ENCODE measurements at regions not wholly inside any gene's neighbourhood (a gene's known extent, or its start where the extent isn't known, plus 50 kb on each side); places are given as distances from the start of the nearest gene placed in this dataset.

DNA sequence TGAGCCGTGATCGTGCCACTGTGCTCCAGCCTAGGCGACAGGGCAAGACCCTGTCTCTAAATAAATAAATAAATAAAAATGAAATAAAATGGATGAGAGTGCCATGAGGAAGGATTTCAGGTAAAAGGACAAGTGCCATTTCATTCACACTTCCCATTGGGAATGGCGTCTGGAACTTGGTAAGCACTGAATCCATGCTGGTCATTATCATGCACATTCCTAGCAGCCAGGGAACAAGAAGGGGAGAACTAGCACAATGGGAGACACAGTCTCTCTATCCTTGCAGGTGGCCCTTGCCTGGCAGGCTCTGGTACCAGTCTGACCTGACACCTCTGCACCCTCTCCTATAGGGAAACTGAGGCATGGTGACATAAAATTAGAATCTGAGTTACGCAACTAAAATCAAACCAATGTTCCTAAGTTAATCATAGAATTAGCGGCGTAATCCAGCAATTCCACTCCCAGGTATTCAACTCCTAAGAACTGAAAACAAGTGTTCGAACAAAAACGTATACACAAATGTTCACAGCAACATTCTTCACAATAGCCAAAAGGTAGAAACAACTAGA is 70.8 kb upstream of the MFGE8 start (continued):
- TF ChIP-seq, protein P1, sequence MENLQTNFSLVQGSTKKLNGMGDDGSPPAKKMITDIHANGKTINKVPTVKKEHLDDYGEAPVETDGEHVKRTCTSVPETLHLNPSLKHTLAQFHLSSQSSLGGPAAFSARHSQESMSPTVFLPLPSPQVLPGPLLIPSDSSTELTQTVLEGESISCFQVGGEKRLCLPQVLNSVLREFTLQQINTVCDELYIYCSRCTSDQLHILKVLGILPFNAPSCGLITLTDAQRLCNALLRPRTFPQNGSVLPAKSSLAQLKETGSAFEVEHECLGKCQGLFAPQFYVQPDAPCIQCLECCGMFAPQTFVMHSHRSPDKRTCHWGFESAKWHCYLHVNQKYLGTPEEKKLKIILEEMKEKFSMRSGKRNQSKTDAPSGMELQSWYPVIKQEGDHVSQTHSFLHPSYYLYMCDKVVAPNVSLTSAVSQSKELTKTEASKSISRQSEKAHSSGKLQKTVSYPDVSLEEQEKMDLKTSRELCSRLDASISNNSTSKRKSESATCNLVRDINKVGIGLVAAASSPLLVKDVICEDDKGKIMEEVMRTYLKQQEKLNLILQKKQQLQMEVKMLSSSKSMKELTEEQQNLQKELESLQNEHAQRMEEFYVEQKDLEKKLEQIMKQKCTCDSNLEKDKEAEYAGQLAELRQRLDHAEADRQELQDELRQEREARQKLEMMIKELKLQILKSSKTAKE (CRISPR knock-in tag; IDR thresholded peaks at IDR 0.05; ENCODE audit: borderline replicate concordance), result no peak
- TF ChIP-seq, protein P2, sequence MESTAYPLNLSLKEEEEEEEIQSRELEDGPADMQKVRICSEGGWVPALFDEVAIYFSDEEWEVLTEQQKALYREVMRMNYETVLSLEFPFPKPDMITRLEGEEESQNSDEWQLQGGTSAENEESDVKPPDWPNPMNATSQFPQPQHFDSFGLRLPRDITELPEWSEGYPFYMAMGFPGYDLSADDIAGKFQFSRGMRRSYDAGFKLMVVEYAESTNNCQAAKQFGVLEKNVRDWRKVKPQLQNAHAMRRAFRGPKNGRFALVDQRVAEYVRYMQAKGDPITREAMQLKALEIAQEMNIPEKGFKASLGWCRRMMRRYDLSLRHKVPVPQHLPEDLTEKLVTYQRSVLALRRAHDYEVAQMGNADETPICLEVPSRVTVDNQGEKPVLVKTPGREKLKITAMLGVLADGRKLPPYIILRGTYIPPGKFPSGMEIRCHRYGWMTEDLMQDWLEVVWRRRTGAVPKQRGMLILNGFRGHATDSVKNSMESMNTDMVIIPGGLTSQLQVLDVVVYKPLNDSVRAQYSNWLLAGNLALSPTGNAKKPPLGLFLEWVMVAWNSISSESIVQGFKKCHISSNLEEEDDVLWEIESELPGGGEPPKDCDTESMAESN (CRISPR knock-in tag; conservative IDR thresholded peaks at IDR 0.05), result no peak
- TF ChIP-seq, protein P3, sequence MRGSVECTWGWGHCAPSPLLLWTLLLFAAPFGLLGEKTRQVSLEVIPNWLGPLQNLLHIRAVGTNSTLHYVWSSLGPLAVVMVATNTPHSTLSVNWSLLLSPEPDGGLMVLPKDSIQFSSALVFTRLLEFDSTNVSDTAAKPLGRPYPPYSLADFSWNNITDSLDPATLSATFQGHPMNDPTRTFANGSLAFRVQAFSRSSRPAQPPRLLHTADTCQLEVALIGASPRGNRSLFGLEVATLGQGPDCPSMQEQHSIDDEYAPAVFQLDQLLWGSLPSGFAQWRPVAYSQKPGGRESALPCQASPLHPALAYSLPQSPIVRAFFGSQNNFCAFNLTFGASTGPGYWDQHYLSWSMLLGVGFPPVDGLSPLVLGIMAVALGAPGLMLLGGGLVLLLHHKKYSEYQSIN (CRISPR knock-in tag; IDR thresholded peaks at IDR 0.05; ENCODE audit: borderline replicate concordance), result no peak
- TF ChIP-seq ZNF264 (CRISPR knock-in tag; IDR thresholded peaks at IDR 0.05), result no peak

DNA sequence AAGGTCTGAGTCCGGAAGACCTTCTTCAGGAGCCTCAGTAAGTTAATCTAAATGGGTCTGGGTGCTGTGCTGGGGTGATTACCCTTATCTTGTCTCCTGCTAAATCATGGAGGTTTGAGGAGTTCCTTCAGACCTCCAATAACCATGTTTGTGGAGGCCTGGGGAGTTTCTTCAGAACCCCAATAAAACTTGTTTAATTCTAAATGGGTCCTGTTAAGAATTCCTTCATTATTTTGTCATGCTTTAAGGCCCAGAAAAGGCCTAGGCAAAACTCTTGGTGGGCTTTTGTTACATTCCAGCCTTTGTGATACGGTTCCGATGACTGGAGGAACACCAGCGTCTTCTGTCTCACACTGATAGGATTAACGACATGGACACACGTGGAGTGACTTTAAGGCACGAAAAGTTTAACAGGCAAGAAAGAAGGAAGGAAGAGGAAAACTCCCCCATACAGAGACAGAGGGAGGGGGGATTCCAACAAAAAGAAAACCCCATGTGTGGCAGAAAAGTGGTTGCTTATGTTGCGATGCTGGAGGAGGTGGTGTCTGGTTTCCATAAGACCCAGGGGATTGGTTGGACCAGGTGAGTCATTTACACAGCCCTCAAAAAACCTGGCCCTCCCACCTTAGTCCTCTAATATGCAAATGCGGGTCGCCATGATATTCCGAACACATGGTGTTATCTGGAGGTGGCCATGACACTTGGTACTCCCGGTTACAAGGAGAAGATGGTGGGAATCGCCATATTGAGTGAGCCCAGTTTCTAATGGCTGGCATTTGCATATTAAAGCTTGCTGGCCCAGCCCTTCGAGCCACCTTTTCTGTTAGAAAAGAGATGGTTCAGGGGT is 72.6 kb upstream of the MFGE8 start:
- H2AFZ ChIP-seq (ENCODE audit: low read length), result no peak overlapping the region
- ATAC-seq, result no peak
- POLR2A ChIA-PET, result no interaction called here

More for the DNA sequence above, 72.6 kb upstream of the MFGE8 start:
- no TSS peak for BruUV-seq (replicated peaks)
- Histone ChIP-seq H3K27me3 (ENCODE audit: control insufficient read depth in 1 of 2, insufficient read depth in 2 of 2, low read length in 2 of 2) (peaks cover 0 to 8% of the 10 kb centered on the region in 2 experiments; a peak in 1 of 5 replicates), H3K4me1 (ENCODE audit: insufficient read depth, low read length) (peaks cover 30% of the 10 kb centered on the region), H3K79me2 (ENCODE audit: insufficient read depth, low read length) (no peaks in the 10 kb centered on the region), H3K4me2 (ENCODE audit: low read depth, low read length) (no peak overlapping the region), H3K9ac (ENCODE audit: insufficient read depth, low read depth, low read length) (no peak overlapping the region), H3K9me3 (ENCODE audit: low read length) (no peaks in the 10 kb centered on the region), H3K4me3 (replicated peaks in 1 of 3; ENCODE audit: insufficient read depth in 1 of 3, low read depth in 2 of 3, low read length in 3 of 3) (no peak overlapping the region), H3K27ac (ENCODE audit: extremely low read length, insufficient read depth, low read length) (no peak overlapping the region), H4K20me1 (ENCODE audit: insufficient read depth, low read length) (no peaks in the 10 kb centered on the region), H3K36me3 (replicated peaks in 1 of 2; ENCODE audit: control insufficient read depth in 1 of 2, insufficient read depth in 2 of 2, low read length in 2 of 2) (no peaks in the 10 kb centered on the region)
- no peak for FAIRE-seq
- 75% methylated on average over 14 of the region's 14 CpGs for WGBS (ENCODE audit: low lambda C conversion rate)
- in situ Hi-C loops (cut with HindIII; ENCODE audit: extremely low pct_ligation_motif_present, low pct_unique_long_range_greater_than_20kb), result no loop called here
- CTCF ChIA-PET (ENCODE audit: low intra/inter-chr PET ratio, low total read pairs), result no interaction called here
- intact Hi-C loops (cut with micrococcal nuclease; ENCODE audit: unreplicated experiment), result no loop called here
- TF ChIP-seq ZFP90 (CRISPR knock-in tag; IDR thresholded peaks at IDR 0.05; ENCODE audit: borderline replicate concordance) (no peak), SAP130 (CRISPR knock-in tag; IDR thresholded peaks at IDR 0.05; ENCODE audit: low read depth) (no peak), EEA1 (CRISPR knock-in tag; IDR thresholded peaks at IDR 0.05; ENCODE audit: borderline replicate concordance) (no peak), NFRKB (IDR thresholded peaks at IDR 0.05) (no peak), HNF4G (IDR thresholded peaks at IDR 0.05; ENCODE audit: borderline replicate concordance, low read depth, low read length) (no peak), HNF4G (CRISPR knock-in tag; IDR thresholded peaks at IDR 0.05; ENCODE audit: borderline replicate concordance, low read depth) (no peak), CBX5 (CRISPR knock-in tag; IDR thresholded peaks at IDR 0.05; ENCODE audit: borderline replicate concordance) (no peak), ZNF776 (CRISPR knock-in tag; IDR thresholded peaks at IDR 0.05) (no peak)
- TF ChIP-seq, protein P4, sequence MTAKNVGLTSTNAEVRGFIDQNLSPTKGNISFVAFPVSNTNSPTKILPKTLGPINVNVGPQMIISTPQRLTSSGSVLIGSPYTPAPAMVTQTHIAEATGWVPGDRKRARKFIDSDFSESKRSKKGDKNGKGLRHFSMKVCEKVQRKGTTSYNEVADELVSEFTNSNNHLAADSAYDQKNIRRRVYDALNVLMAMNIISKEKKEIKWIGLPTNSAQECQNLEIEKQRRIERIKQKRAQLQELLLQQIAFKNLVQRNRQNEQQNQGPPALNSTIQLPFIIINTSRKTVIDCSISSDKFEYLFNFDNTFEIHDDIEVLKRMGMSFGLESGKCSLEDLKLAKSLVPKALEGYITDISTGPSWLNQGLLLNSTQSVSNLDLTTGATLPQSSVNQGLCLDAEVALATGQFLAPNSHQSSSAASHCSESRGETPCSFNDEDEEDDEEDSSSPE (CRISPR knock-in tag; IDR thresholded peaks at IDR 0.05), result no peak
- DNase-seq (ENCODE audit: low spot score), result no peak
